ENCODE measurements at regions not wholly inside any gene's neighbourhood (a gene's known extent, or its start where the extent isn't known, plus 50 kb on each side); places are given as distances from the start of the nearest gene placed in this dataset.

GRCh38 chr5:50582699-50583098 lies 83.7 kb upstream of the PARP8 start:
- TF ChIP-seq, protein P1, sequence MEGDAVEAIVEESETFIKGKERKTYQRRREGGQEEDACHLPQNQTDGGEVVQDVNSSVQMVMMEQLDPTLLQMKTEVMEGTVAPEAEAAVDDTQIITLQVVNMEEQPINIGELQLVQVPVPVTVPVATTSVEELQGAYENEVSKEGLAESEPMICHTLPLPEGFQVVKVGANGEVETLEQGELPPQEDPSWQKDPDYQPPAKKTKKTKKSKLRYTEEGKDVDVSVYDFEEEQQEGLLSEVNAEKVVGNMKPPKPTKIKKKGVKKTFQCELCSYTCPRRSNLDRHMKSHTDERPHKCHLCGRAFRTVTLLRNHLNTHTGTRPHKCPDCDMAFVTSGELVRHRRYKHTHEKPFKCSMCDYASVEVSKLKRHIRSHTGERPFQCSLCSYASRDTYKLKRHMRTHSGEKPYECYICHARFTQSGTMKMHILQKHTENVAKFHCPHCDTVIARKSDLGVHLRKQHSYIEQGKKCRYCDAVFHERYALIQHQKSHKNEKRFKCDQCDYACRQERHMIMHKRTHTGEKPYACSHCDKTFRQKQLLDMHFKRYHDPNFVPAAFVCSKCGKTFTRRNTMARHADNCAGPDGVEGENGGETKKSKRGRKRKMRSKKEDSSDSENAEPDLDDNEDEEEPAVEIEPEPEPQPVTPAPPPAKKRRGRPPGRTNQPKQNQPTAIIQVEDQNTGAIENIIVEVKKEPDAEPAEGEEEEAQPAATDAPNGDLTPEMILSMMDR (IDR thresholded peaks at IDR 0.05) = no peak
- TF ChIP-seq POLR2A (IDR thresholded peaks at IDR 0.05; ENCODE audit: low read length) = no peak
- TF ChIP-seq EP300 (IDR thresholded peaks at IDR 0.05) = no peak
- TF ChIP-seq ESRRA (IDR thresholded peaks at IDR 0.05; ENCODE audit: borderline replicate concordance, low read length) = no peak
- TF ChIP-seq HDAC2 (IDR thresholded peaks at IDR 0.05) = no peak
- TF ChIP-seq MAZ (IDR thresholded peaks at IDR 0.05; ENCODE audit: borderline replicate concordance, low read depth, low read length) = no peak
- TF ChIP-seq, protein P2, sequence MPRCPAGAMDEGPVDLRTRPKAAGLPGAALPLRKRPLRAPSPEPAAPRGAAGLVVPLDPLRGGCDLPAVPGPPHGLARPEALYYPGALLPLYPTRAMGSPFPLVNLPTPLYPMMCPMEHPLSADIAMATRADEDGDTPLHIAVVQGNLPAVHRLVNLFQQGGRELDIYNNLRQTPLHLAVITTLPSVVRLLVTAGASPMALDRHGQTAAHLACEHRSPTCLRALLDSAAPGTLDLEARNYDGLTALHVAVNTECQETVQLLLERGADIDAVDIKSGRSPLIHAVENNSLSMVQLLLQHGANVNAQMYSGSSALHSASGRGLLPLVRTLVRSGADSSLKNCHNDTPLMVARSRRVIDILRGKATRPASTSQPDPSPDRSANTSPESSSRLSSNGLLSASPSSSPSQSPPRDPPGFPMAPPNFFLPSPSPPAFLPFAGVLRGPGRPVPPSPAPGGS (IDR thresholded peaks at IDR 0.05) = no peak
- TF ChIP-seq, protein P3, sequence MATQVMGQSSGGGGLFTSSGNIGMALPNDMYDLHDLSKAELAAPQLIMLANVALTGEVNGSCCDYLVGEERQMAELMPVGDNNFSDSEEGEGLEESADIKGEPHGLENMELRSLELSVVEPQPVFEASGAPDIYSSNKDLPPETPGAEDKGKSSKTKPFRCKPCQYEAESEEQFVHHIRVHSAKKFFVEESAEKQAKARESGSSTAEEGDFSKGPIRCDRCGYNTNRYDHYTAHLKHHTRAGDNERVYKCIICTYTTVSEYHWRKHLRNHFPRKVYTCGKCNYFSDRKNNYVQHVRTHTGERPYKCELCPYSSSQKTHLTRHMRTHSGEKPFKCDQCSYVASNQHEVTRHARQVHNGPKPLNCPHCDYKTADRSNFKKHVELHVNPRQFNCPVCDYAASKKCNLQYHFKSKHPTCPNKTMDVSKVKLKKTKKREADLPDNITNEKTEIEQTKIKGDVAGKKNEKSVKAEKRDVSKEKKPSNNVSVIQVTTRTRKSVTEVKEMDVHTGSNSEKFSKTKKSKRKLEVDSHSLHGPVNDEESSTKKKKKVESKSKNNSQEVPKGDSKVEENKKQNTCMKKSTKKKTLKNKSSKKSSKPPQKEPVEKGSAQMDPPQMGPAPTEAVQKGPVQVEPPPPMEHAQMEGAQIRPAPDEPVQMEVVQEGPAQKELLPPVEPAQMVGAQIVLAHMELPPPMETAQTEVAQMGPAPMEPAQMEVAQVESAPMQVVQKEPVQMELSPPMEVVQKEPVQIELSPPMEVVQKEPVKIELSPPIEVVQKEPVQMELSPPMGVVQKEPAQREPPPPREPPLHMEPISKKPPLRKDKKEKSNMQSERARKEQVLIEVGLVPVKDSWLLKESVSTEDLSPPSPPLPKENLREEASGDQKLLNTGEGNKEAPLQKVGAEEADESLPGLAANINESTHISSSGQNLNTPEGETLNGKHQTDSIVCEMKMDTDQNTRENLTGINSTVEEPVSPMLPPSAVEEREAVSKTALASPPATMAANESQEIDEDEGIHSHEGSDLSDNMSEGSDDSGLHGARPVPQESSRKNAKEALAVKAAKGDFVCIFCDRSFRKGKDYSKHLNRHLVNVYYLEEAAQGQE (IDR thresholded peaks at IDR 0.05) = no peak
- TF ChIP-seq MAX (IDR thresholded peaks at IDR 0.05) = no peak
- TF ChIP-seq MYC (IDR thresholded peaks at IDR 0.05; ENCODE audit: borderline replicate concordance, low read length) = no peak
